ENCODE measurements at regions not wholly inside any gene's neighbourhood (a gene's known extent, or its start where the extent isn't known, plus 50 kb on each side); places are given as distances from the start of the nearest gene placed in this dataset.

DNA sequence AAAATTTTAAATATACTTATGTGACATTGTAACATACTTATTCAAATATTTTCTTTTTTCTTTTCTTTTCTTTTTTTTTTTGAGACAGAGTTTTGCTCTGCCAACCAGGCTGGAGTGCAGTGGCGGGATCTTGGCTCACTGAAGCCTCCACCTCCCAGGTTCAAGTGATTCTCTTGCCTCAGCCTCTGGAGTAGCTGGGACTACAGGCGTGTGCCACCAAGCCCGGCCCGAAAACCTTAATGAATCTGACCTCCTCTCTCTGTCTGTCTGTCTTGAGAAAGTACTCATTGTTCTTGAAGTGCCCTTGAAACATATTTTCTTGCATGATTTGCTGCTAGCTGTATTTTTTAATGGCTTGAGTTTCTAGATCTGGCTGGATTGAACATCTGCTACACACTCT, 136.8 kb downstream of the ANAPC4 start:
- no peak overlapping the region for H3K4me2 ChIP-seq (ENCODE audit: control insufficient read depth, extremely low read depth, insufficient read depth, low read depth, low read length)
- H3K4me1 ChIP-seq (ENCODE audit: control insufficient read depth, extremely low read depth, insufficient read depth, low read length): no peaks in the 10 kb centered on the region
- H3K36me3 ChIP-seq (ENCODE audit: control insufficient read depth in 2 of 2, extremely low read depth in 1 of 2, insufficient read depth in 2 of 2, low read length in 2 of 2): no peaks in the 10 kb centered on the region
- DNase-seq (ENCODE audit: low read depth, low spot score): no peak
- no peak overlapping the region for H3K4me3 ChIP-seq (ENCODE audit: control insufficient read depth in 2 of 3, extremely low read depth in 1 of 3, insufficient read depth in 2 of 3, low read depth in 1 of 3, low read length in 3 of 3)
- H3K27me3 ChIP-seq (ENCODE audit: control insufficient read depth, extremely low read depth, insufficient read depth, low read length): no peaks in the 10 kb centered on the region
- H3K9me3 ChIP-seq (ENCODE audit: control insufficient read depth, low read depth, low read length): no peaks in the 10 kb centered on the region
- TF ChIP-seq EZH2 (IDR thresholded peaks at IDR 0.05; ENCODE audit: low read length): no peak
- TF ChIP-seq, protein P1, sequence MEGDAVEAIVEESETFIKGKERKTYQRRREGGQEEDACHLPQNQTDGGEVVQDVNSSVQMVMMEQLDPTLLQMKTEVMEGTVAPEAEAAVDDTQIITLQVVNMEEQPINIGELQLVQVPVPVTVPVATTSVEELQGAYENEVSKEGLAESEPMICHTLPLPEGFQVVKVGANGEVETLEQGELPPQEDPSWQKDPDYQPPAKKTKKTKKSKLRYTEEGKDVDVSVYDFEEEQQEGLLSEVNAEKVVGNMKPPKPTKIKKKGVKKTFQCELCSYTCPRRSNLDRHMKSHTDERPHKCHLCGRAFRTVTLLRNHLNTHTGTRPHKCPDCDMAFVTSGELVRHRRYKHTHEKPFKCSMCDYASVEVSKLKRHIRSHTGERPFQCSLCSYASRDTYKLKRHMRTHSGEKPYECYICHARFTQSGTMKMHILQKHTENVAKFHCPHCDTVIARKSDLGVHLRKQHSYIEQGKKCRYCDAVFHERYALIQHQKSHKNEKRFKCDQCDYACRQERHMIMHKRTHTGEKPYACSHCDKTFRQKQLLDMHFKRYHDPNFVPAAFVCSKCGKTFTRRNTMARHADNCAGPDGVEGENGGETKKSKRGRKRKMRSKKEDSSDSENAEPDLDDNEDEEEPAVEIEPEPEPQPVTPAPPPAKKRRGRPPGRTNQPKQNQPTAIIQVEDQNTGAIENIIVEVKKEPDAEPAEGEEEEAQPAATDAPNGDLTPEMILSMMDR (optimal IDR thresholded peaks at IDR 0.05 in 1 of 3, IDR thresholded peaks at IDR 0.05 in 1 of 3, conservative IDR thresholded peaks at IDR 0.05 in 1 of 3; ENCODE audit: extremely low read depth in 1 of 3, insufficient read depth in 2 of 3, low read length in 3 of 3): no peak
- no peak overlapping the region for H3K9ac ChIP-seq (ENCODE audit: control insufficient read depth, extremely low read depth, insufficient read depth, low read length)
- no peaks in the 10 kb centered on the region for H4K20me1 ChIP-seq (ENCODE audit: control insufficient read depth, extremely low read depth, insufficient read depth, low read length)
- no peaks in the 10 kb centered on the region for H3K79me2 ChIP-seq (ENCODE audit: control insufficient read depth, insufficient read depth, low read length)
- dilution Hi-C loops (cut with MboI; ENCODE audit: extremely low pct_ligation_motif_present, low sequenced_read_pairs): no loop called here
- FAIRE-seq: no peak
- H2AFZ ChIP-seq (ENCODE audit: control insufficient read depth, low read length): no peak overlapping the region
- no peaks in the 10 kb centered on the region for H3K9me1 ChIP-seq (ENCODE audit: control insufficient read depth, extremely low read depth, insufficient read depth, low read length)
- H3K27ac ChIP-seq (ENCODE audit: control insufficient read depth, insufficient read depth, low read length): no peak overlapping the region

DNA sequence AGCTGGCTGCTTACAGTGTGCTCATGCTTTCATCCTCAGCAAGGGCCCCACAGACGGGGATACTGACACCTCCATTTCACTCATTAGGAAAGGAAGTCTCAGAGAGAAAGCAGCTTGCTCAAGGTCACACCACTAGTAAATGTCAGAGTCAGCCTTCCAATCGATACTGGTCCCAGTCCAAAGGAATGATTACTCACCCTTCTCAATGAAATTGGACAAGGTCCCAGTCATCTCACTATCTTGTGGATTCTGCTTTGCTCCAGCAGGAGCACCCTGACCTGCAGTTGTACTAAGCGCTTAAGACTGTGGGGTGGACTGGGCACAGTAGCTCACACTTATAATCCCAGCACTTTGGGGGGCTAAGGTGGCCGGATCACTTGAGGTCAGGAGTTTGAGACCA, 132.2 kb upstream of the SLC34A2 start:
- no peak overlapping the region for H3K27ac ChIP-seq (ENCODE audit: control insufficient read depth, insufficient read depth, low read length)
- DNase-seq (ENCODE audit: low read depth, low spot score): no peak
- dilution Hi-C loops (cut with MboI; ENCODE audit: extremely low pct_ligation_motif_present, low sequenced_read_pairs): no loop called here
- H3K9me1 ChIP-seq (ENCODE audit: control insufficient read depth, extremely low read depth, insufficient read depth, low read length): no peaks in the 10 kb centered on the region
- FAIRE-seq: no peak
- no peaks in the 10 kb centered on the region for H3K4me1 ChIP-seq (ENCODE audit: control insufficient read depth, extremely low read depth, insufficient read depth, low read length)
- no peak for TF ChIP-seq EZH2 (IDR thresholded peaks at IDR 0.05; ENCODE audit: low read length)
- TF ChIP-seq, protein P1 (optimal IDR thresholded peaks at IDR 0.05 in 1 of 3, IDR thresholded peaks at IDR 0.05 in 1 of 3, conservative IDR thresholded peaks at IDR 0.05 in 1 of 3; ENCODE audit: extremely low read depth in 1 of 3, insufficient read depth in 2 of 3, low read length in 3 of 3): no peak
- no peaks in the 10 kb centered on the region for H3K27me3 ChIP-seq (ENCODE audit: control insufficient read depth, extremely low read depth, insufficient read depth, low read length)
- no peaks in the 10 kb centered on the region for H3K36me3 ChIP-seq (ENCODE audit: control insufficient read depth in 2 of 2, extremely low read depth in 1 of 2, insufficient read depth in 2 of 2, low read length in 2 of 2)
- H3K4me3 ChIP-seq (ENCODE audit: control insufficient read depth in 2 of 3, extremely low read depth in 1 of 3, insufficient read depth in 2 of 3, low read depth in 1 of 3, low read length in 3 of 3): no peak overlapping the region
- no peaks in the 10 kb centered on the region for H3K79me2 ChIP-seq (ENCODE audit: control insufficient read depth, insufficient read depth, low read length)
- no peak overlapping the region for H3K4me2 ChIP-seq (ENCODE audit: control insufficient read depth, extremely low read depth, insufficient read depth, low read depth, low read length)
- no peak overlapping the region for H3K9ac ChIP-seq (ENCODE audit: control insufficient read depth, extremely low read depth, insufficient read depth, low read length)
- H2AFZ ChIP-seq (ENCODE audit: control insufficient read depth, low read length): no peak overlapping the region
- H3K9me3 ChIP-seq (ENCODE audit: control insufficient read depth, low read depth, low read length): no peaks in the 10 kb centered on the region
- H4K20me1 ChIP-seq (ENCODE audit: control insufficient read depth, extremely low read depth, insufficient read depth, low read length): no peaks in the 10 kb centered on the region
